ENCODE measurements at regions not wholly inside any gene's neighbourhood (a gene's known extent, or its start where the extent isn't known, plus 50 kb on each side); places are given as distances from the start of the nearest gene placed in this dataset.

GRCh38 chr14:105646175-105646574 is 119.8 kb downstream of the TMEM121 start:
- TF ChIP-seq SUZ12 (IDR thresholded peaks at IDR 0.05; ENCODE audit: extremely low read depth, insufficient read depth, insufficient read length) = no peak
- TF ChIP-seq ZNF274 (IDR thresholded peaks at IDR 0.05; ENCODE audit: low read depth, low read length) = no peak

Measured in NT2/D1 (cell line).